Nephron progenitor cell (in vitro differentiated cells): ENCODE measurements at regions not wholly inside any gene's neighbourhood (a gene's known extent, or its start where the extent isn't known, plus 50 kb on each side); places are given as distances from the start of the nearest gene placed in this dataset.
A peak's percentile ranks its signal among the peaks of the same experiment; 100 is the strongest.

ENCODE experiments used
- DNase-seq: peaks from one replicate; pipeline ENCODE4 v3.0.0; 2021
- H3K27ac Mint-ChIP-seq: 2 replicates; pipeline ENCODE4 v1.8.0; 2021; ENCODE audit warnings: mild to moderate bottlenecking, moderate library complexity, mixed read lengths
- H3K27me3 Mint-ChIP-seq: 2 replicates; pipeline ENCODE4 v1.8.0; 2021; ENCODE audit warnings: mild to moderate bottlenecking, low read depth, mixed read lengths; ENCODE audit not compliant: poor library complexity
- H3K36me3 Mint-ChIP-seq: 2 replicates; pipeline ENCODE4 v1.8.0; 2021; ENCODE audit warnings: low read depth, mixed read lengths
- H3K4me1 Mint-ChIP-seq: 2 replicates; pipeline ENCODE4 v1.8.0; 2021; ENCODE audit warnings: mixed read lengths
- H3K4me3 Mint-ChIP-seq: 2 replicates; pipeline ENCODE4 v1.8.0; 2021; ENCODE audit warnings: mild to moderate bottlenecking, moderate library complexity, mixed read lengths
- H3K9me3 Mint-ChIP-seq: 2 replicates; pipeline ENCODE4 v1.8.0; 2021; ENCODE audit warnings: mild to moderate bottlenecking, moderate library complexity, mixed read lengths
- TF ChIP-seq, protein P1 (sequence below): fragments of 200-600 bp; sonication (generic); IDR thresholded peaks from 2 replicates; pipeline ENCODE4 v1.5.0; 2021; ENCODE audit warnings: antibody characterized with exemption

DNA sequence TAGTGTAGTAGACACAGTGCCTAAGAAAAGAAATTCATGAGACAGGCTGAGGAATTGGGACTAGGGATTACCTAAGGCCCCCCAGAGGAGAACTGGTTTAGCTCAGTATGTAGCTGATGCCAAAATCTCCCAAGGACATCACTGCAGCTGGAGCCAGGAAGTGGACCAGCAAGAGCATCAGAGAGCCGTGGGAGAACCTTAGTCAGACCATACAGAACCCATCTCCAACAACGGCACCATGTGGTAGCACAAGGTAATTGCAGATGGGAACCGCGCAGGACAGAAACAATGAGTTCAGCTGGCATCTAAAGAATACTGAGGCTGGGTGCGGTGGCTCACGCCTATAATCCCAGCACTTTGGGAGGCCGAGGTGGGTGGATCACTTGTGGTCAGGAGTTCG lies 81.7 kb downstream of the WNT5A start:
- H3K27me3 Mint-ChIP-seq, result peaks cover 2% of the 10 kb centered on the region
- H3K4me1 Mint-ChIP-seq, result peaks cover 20% of the 10 kb centered on the region
- peaks cover 12% of the 10 kb centered on the region for H3K9me3 Mint-ChIP-seq
- H3K4me3 Mint-ChIP-seq, result no peak overlapping the region
- H3K36me3 Mint-ChIP-seq, result no peaks in the 10 kb centered on the region
- no peak overlapping the region for H3K27ac Mint-ChIP-seq
- TF ChIP-seq, protein P1, sequence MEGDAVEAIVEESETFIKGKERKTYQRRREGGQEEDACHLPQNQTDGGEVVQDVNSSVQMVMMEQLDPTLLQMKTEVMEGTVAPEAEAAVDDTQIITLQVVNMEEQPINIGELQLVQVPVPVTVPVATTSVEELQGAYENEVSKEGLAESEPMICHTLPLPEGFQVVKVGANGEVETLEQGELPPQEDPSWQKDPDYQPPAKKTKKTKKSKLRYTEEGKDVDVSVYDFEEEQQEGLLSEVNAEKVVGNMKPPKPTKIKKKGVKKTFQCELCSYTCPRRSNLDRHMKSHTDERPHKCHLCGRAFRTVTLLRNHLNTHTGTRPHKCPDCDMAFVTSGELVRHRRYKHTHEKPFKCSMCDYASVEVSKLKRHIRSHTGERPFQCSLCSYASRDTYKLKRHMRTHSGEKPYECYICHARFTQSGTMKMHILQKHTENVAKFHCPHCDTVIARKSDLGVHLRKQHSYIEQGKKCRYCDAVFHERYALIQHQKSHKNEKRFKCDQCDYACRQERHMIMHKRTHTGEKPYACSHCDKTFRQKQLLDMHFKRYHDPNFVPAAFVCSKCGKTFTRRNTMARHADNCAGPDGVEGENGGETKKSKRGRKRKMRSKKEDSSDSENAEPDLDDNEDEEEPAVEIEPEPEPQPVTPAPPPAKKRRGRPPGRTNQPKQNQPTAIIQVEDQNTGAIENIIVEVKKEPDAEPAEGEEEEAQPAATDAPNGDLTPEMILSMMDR, result peak; percentile 36
- peak; percentile 29 for DNase-seq

DNA sequence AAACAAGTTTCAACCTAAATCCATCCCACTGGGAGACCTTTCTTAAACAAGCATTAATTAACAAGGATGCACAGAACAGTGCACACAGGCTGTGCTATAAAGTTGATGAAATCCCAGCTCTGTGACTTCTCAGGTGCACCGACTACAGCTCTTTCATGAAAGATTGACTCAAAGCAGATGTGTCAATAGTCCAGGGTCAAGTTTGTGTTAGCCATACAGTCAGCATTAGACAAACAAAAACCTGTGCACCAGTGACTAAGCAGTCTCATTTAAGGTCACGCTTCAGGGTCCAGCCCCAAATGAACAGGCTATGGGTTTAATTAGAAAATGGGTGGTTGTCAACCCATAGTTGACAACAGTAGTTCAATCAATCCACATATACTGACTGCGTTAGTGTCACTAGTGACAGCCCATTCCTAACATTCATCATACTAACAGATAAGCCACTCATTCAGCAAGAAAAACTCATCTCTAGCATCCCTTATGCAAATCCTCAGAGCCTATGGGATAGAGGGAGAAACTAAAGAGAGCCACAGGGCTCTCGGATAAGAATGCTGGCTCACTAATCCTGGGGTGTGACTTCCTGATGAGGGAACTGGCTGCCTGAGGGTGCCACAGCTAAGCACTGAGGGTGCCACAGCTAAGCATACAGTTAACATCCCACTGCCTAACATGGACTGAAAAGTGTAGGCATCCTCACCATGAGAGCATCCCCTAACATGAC lies 84.1 kb downstream of the WNT5A start:
- peaks cover 15% of the 10 kb centered on the region for H3K9me3 Mint-ChIP-seq
- no peak overlapping the region for H3K27ac Mint-ChIP-seq
- H3K27me3 Mint-ChIP-seq, result peaks cover 5% of the 10 kb centered on the region
- H3K4me1 Mint-ChIP-seq, result peaks cover 20% of the 10 kb centered on the region
- no peak for DNase-seq
- H3K36me3 Mint-ChIP-seq, result no peaks in the 10 kb centered on the region
- TF ChIP-seq, protein P1, result no peak
- no peak overlapping the region for H3K4me3 Mint-ChIP-seq

DNA sequence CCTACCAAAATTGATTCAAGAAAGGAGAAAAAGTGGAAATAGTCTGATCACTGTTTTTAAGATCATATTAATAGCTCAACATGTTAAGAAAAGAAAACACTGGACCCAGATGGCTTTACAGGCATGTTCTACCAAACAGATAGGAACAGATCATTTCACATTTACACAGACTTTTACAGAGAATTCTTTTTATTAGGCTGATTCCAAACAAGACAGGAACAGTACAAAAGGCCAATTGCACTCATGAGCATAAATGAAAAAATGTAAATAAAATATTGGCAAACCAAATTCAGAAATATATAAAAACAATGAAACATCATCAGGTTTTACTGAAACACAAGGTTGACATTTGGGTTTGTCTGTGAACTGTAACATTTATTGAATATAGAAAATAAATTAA lies 106.5 kb downstream of the WNT5A start:
- TF ChIP-seq, protein P1, result no peak
- peaks cover 10% of the 10 kb centered on the region for H3K27me3 Mint-ChIP-seq
- H3K4me1 Mint-ChIP-seq, result peaks cover 7% of the 10 kb centered on the region
- H3K9me3 Mint-ChIP-seq, result peaks cover 2% of the 10 kb centered on the region
- H3K27ac Mint-ChIP-seq, result no peak overlapping the region
- no peaks in the 10 kb centered on the region for H3K36me3 Mint-ChIP-seq
- no peak overlapping the region for H3K4me3 Mint-ChIP-seq
- no peak for DNase-seq

DNA sequence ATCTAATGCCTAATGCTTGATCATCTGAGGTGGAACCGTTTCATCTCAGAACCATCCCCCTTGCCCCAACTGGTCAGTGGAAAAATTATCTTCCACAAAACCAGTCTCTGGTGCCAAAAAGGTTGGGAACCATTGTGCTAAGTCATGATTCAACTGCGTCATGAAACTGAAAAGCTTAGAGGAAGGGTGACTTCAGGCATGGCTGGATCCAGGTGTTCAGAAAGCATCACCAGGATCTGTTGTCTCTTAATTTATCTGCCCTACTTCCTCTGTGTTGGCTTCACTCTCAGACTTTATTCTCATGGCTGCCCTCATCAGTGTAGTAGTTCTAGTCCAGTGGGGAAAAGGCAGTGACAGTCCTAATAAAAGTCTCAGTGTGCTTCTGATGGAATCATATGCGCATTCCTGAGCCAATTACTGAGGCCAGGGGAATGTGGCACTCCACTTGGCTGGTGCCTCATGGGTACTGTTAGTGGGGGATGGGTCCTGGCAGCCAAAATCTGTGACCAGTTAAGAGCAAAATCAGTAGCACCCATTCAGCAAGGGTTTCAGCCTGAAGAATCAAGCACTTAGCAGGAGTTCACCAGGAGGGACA lies 110.3 kb downstream of the WNT5A start:
- H3K4me3 Mint-ChIP-seq, result no peak overlapping the region
- TF ChIP-seq, protein P1, result no peak
- no peaks in the 10 kb centered on the region for H3K36me3 Mint-ChIP-seq
- peaks cover 4% of the 10 kb centered on the region for H3K27me3 Mint-ChIP-seq
- H3K4me1 Mint-ChIP-seq, result peaks cover 15% of the 10 kb centered on the region
- H3K9me3 Mint-ChIP-seq, result no peaks in the 10 kb centered on the region
- DNase-seq, result no peak
- no peak overlapping the region for H3K27ac Mint-ChIP-seq

DNA sequence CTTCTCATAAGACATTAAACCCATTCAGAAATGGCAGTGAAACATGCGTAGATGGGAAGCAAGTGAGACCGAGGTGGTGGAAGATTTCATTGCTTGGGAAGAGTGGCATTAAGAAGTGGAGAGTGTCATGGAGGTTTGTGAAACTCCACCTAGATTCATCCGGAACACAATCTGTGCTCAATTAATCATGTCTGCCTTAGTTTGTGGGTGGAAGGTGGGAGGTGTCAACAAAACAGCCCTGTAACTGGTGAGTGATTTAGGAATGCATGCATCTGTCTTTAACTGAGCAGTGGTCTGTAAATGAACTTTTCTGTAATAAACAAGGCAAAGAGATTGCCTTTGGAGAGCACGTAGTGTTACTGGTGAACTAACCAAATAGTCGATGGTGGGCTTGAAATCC lies 113.7 kb downstream of the WNT5A start:
- H3K36me3 Mint-ChIP-seq, result no peaks in the 10 kb centered on the region
- no peak for DNase-seq
- H3K27ac Mint-ChIP-seq, result peak overlapping the region; percentile 13
- peaks cover 2% of the 10 kb centered on the region for H3K27me3 Mint-ChIP-seq
- TF ChIP-seq, protein P1, result no peak
- no peak overlapping the region for H3K4me3 Mint-ChIP-seq
- peaks cover 39% of the 10 kb centered on the region for H3K4me1 Mint-ChIP-seq
- no peaks in the 10 kb centered on the region for H3K9me3 Mint-ChIP-seq

DNA sequence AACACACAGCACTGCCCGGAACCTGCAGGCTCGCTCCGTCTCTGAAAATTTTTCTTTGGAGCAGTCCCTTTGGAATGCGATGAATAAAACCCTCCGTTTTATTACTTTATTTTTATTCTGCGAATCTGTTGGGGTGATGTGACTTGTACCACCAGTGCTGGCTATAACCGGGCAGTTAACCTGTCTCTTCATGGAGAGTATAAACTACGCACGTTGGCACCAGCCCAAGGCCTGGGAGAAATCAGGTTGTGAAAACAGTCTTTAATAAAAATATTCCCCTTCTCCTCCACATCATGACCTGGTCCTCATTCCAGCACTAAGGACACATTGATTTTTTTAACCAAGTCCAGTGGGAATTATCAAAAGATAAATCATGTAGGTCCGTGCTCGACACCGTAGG lies 116.8 kb downstream of the WNT5A start:
- TF ChIP-seq, protein P1, result no peak
- Mint-ChIP-seq H3K9me3 (no peaks in the 10 kb centered on the region), H3K27me3 (peaks cover 6% of the 10 kb centered on the region), H3K4me1 (peaks cover 41% of the 10 kb centered on the region), H3K4me3 (no peak overlapping the region), H3K36me3 (no peaks in the 10 kb centered on the region), H3K27ac (no peak overlapping the region)
- DNase-seq, result no peak
